Stomach (tissue), 8 donors: ENCODE measurements at regions not wholly inside any gene's neighbourhood (a gene's known extent, or its start where the extent isn't known, plus 50 kb on each side); places are given as distances from the start of the nearest gene placed in this dataset.

Experiments used
- DNase-seq, 2 donors: peaks; one replicate each; pipeline versions ENCODE4 v3.0.0 to v3.0.0-alpha.2; 2013 to 2019
- H3K27ac ChIP-seq, 5 donors: fragments of 200-600 bp in 4 of 5; sonication (generic) in 4 of 5; one replicate each; pipeline ENCODE4 v1.5.1; 2013 to 2019; ENCODE audit warnings: mild to moderate bottlenecking in 1 of 5, moderate library complexity in 1 of 5
- H3K27me3 ChIP-seq, 3 donors: fragments of 200-600 bp; sonication (generic); one replicate each; pipeline ENCODE4 v1.5.1; 2017 to 2019; ENCODE audit warnings: mixed run types in 1 of 3
- H3K36me3 ChIP-seq, 4 donors: fragments of 200-600 bp; sonication (generic); 1 replicate in 3 of 4; 2 replicates in 1 of 4; pipeline ENCODE4 v1.5.1; 2016 to 2019
- H3K4me1 ChIP-seq, 4 donors: fragments of 200-600 bp; sonication (generic); one replicate each; pipeline ENCODE4 v1.5.1; 2016 to 2019
- H3K4me3 ChIP-seq, 4 donors: fragments of 200-600 bp; sonication (generic) in 3 of 4; one replicate each; pipeline ENCODE4 v1.5.1; 2016 to 2019; ENCODE audit warnings: mild to moderate bottlenecking in 1 of 4
- H3K9me3 ChIP-seq, 4 donors: fragments of 200-600 bp; sonication (generic); one replicate each; pipeline ENCODE4 v1.5.1; 2016 to 2019
- CTCF ChIP-seq, 7 experiments: fragments of 450-650 bp in 4 of 7; fragments of 200-600 bp in 3 of 7; sonication (generic) in 3 of 7; IDR thresholded peaks; one replicate each; pipeline ENCODE4 v1.5.1; 2016 to 2019; ENCODE audit warnings: antibody characterized with exemption in 7 of 7, control low read depth in 2 of 7, mild to moderate bottlenecking in 1 of 7
- EP300 ChIP-seq: sonication (generic); formaldehyde crosslinking; IDR thresholded peaks from one replicate; pipeline ENCODE4 v1.6.1; 2017; ENCODE audit warnings: antibody characterized with exemption
- POLR2A ChIP-seq, 4 donors: fragments of 450-650 bp; IDR thresholded peaks; one replicate each; pipeline ENCODE4 v1.6.1; 2016; ENCODE audit warnings: antibody characterized with exemption in 4 of 4, control low read depth in 2 of 4, mild to moderate bottlenecking in 1 of 4, moderate library complexity in 1 of 4
- POLR2AphosphoS5 ChIP-seq, 3 donors: sonication (generic); formaldehyde crosslinking; IDR thresholded peaks; one replicate each; pipeline ENCODE4 v1.6.1; 2016; ENCODE audit warnings: antibody characterized with exemption in 3 of 3
- WGBS, 5 donors: extraction: QIAGEN DNeasy Blood & Tissue Kit in 3 of 5; methylation state at CpG; one replicate each; pipeline versions ENCODE4 v1.1.5 to v1.1.7; 2013 to 2018; 5-methylcytosine and 5-hydroxymethylcytosine counted together
- intact Hi-C: fragments of 100-400 bp; cut with DNase I; formaldehyde crosslinking; loops from one replicate; pipeline ENCODE4 v1.15.1; 2023; ENCODE audit warnings: low total_unique reads
- donor health status: healthy with polysubstance abuse.
- donor health status: Bipolar disorder and iron deficiency.
- donor health status: healthy.

- WGBS, 5 donors: 84 to 95% (median 92%) methylated on average over 1 of the region's 1 CpG
- no peak for DNase-seq
- H3K4me3 ChIP-seq: no peak overlapping the region
- H3K9me3 ChIP-seq: no peaks in the 10 kb centered on the region
- no peaks in the 10 kb centered on the region for H3K27me3 ChIP-seq
- H3K27ac ChIP-seq: no peak overlapping the region
- intact Hi-C loops: no loop called here
- H3K36me3 ChIP-seq: no peaks in the 10 kb centered on the region
- no peak for TF ChIP-seq POLR2AphosphoS5 (IDR thresholded peaks at IDR 0.05)
- no peak for TF ChIP-seq POLR2A (IDR thresholded peaks at IDR 0.05)
- TF ChIP-seq EP300: no peak
- no peak for TF ChIP-seq CTCF (IDR thresholded peaks at IDR 0.05)
- H3K4me1 ChIP-seq: no peaks in the 10 kb centered on the region
These were observed 71.7 kb upstream of the PELI2 start for GRCh38 chr14:56046546-56046945.

GRCh38 chr14:56046996-56047395, 71.2 kb upstream of the PELI2 start:
- intact Hi-C loops: no loop called here
- TF ChIP-seq POLR2AphosphoS5 (IDR thresholded peaks at IDR 0.05): no peak
- DNase-seq: peak in 1 of 2 donors; percentile 16
- no peaks in the 10 kb centered on the region for H3K36me3 ChIP-seq
- 79 to 86% (median 83%) methylated on average over 1 of the region's 1 CpG for WGBS, 5 donors
- H3K27me3 ChIP-seq: no peaks in the 10 kb centered on the region
- H3K27ac ChIP-seq: no peak overlapping the region
- no peaks in the 10 kb centered on the region for H3K4me1 ChIP-seq
- no peak overlapping the region for H3K4me3 ChIP-seq
- H3K9me3 ChIP-seq: no peaks in the 10 kb centered on the region

- WGBS, 5 donors: 97 to 100% (median 100%) methylated on average over 1 of the region's 1 CpG
- Histone ChIP-seq H3K27ac (no peak overlapping the region), H3K36me3 (no peaks in the 10 kb centered on the region), H3K27me3 (no peaks in the 10 kb centered on the region), H3K9me3 (no peaks in the 10 kb centered on the region), H3K4me1 (no peaks in the 10 kb centered on the region), H3K4me3 (no peak overlapping the region)
- intact Hi-C loops: no loop called here
- no peak for TF ChIP-seq POLR2AphosphoS5 (IDR thresholded peaks at IDR 0.05)
- TF ChIP-seq POLR2A (IDR thresholded peaks at IDR 0.05): no peak
- no peak for TF ChIP-seq EP300
- TF ChIP-seq CTCF (IDR thresholded peaks at IDR 0.05): no peak
- no peak for DNase-seq
These were observed 68.7 kb upstream of the PELI2 start for GRCh38 chr14:56049536-56049935.

GRCh38 chr14:56055511-56055910, 62.7 kb upstream of the PELI2 start:
- TF ChIP-seq CTCF (IDR thresholded peaks at IDR 0.05): no peak
- TF ChIP-seq POLR2A (IDR thresholded peaks at IDR 0.05): no peak
- TF ChIP-seq EP300: no peak
- no peak for TF ChIP-seq POLR2AphosphoS5 (IDR thresholded peaks at IDR 0.05)
- intact Hi-C loops: no loop called here

GRCh38 chr14:56056031-56056430, 62.2 kb upstream of the PELI2 start:
- intact Hi-C loops: no loop called here
- TF ChIP-seq EP300 (no peak), CTCF (IDR thresholded peaks at IDR 0.05) (no peak)
- H3K9me3 ChIP-seq: no peaks in the 10 kb centered on the region
- no peak overlapping the region for H3K27ac ChIP-seq
- WGBS, 5 donors: 45 to 82% (median 75%) methylated on average over 2 of the region's 2 CpGs
- no peaks in the 10 kb centered on the region for H3K4me1 ChIP-seq
- DNase-seq: no peak
- no peaks in the 10 kb centered on the region for H3K36me3 ChIP-seq
- H3K4me3 ChIP-seq: no peak overlapping the region
- no peaks in the 10 kb centered on the region for H3K27me3 ChIP-seq

More at GRCh38 chr14:56055511-56055910, 62.7 kb upstream of the PELI2 start:
- 56 to 78% (median 62%) methylated on average over 4 of the region's 4 CpGs for WGBS, 5 donors
- Histone ChIP-seq H3K4me3 (no peak overlapping the region), H3K27ac (no peak overlapping the region), H3K9me3 (no peaks in the 10 kb centered on the region), H3K36me3 (no peaks in the 10 kb centered on the region), H3K4me1 (no peaks in the 10 kb centered on the region), H3K27me3 (no peaks in the 10 kb centered on the region)
- peak in 1 of 2 donors; percentile 33 for DNase-seq
